Astrocyte of the spinal cord (primary cell): ENCODE measurements at regions not wholly inside any gene's neighbourhood (a gene's known extent, or its start where the extent isn't known, plus 50 kb on each side); places are given as distances from the start of the nearest gene placed in this dataset.

Experiments used
- DNase-seq: peaks from one replicate; pipeline ENCODE4 v3.0.0; 2011; ENCODE audit warnings: low read depth, low spot score
- H3K4me3 ChIP-seq: 2 replicates; pipeline ENCODE4 v1.5.1; 2011; ENCODE audit warnings: low read depth, mild to moderate bottlenecking, low read length, moderate library complexity
- CTCF ChIP-seq: IDR thresholded peaks from 2 replicates; pipeline ENCODE4 v1.5.1; 2012; ENCODE audit warnings: low read depth, mild to moderate bottlenecking, low read length, inconsistent platforms
- in situ Hi-C: cut with HindIII; loops from 2 replicates; pipeline ENCODE4 v1.10.0; 2017; ENCODE audit warnings: low sequenced_read_pairs

GRCh38 chr9:8053501-8053900, 253.9 kb upstream of the DMAC1 start:
- in situ Hi-C loops = no loop called here
- no peak for TF ChIP-seq CTCF
- DNase-seq = no peak
- H3K4me3 ChIP-seq = no peak overlapping the region

GRCh38 chr9:8052991-8053390, 253.4 kb upstream of the DMAC1 start:
- DNase-seq = no peak
- no peak for TF ChIP-seq CTCF
- no peak overlapping the region for H3K4me3 ChIP-seq
- in situ Hi-C loops = no loop called here

GRCh38 chr9:8037745-8038144, 238.2 kb upstream of the DMAC1 start:
- H3K4me3 ChIP-seq = no peak overlapping the region
- in situ Hi-C loops = no loop called here
- no peak for TF ChIP-seq CTCF
- no peak for DNase-seq

DNA sequence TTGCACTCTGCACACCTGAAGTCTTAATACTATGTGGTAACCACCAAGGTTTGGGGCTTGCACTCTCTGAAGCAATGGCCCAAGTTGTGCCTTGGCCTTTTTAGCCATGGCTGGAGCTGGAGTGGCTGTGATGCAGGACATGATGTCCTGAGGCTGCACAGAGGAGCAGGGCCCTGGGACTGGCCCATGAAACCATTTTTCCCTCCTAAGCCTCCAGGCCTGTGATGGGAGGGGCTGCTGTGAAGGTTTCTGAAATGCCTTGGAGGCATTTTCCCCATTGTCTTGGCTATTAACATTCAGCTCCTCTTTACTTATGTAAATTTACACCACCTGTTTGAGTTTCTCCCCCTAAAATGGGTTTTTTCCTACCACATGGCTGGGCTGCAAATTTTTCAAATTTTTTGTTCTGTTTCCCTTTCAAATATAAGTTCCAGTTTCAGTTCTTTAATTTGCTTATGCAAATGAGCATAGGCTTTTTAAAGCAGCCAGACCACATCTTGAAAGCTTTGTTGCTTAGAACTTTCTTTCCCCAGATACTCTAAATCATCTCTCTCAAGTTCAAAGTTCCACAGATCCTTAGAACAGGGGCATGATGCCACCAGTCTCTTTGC, 237.4 kb upstream of the DMAC1 start:
- in situ Hi-C loops = no loop called here
- no peak for TF ChIP-seq CTCF
- no peak overlapping the region for H3K4me3 ChIP-seq
- DNase-seq = no peak

- DNase-seq = no peak
- no peak overlapping the region for H3K4me3 ChIP-seq
- in situ Hi-C loops = no loop called here
- no peak for TF ChIP-seq CTCF
Observed at GRCh38 chr9:8033794-8034193, 234.2 kb upstream of the DMAC1 start.

- DNase-seq = peak; percentile 3
- TF ChIP-seq CTCF = no peak
- H3K4me3 ChIP-seq = no peak overlapping the region
- in situ Hi-C loops = no loop called here
Observed at GRCh38 chr9:8030095-8030494, 230.5 kb upstream of the DMAC1 start.

- DNase-seq = no peak
- in situ Hi-C loops = no loop called here
- TF ChIP-seq CTCF = no peak
- no peak overlapping the region for H3K4me3 ChIP-seq
Observed at GRCh38 chr9:8027351-8027750, 227.8 kb upstream of the DMAC1 start.
